GDM1 (cell line): ENCODE measurements at regions not wholly inside any gene's neighbourhood (a gene's known extent, or its start where the extent isn't known, plus 50 kb on each side); places are given as distances from the start of the nearest gene placed in this dataset.
A peak's percentile ranks its signal among the peaks of the same experiment; 100 is the strongest.

Source experiments
- DNase-seq: peaks from one replicate; lab custom pipeline; 2025; lab: John Stamatoyannopoulos, UW

GRCh38 chr13:109669956-109670355, 116.4 kb downstream of the IRS2 start:
- DNase-seq, result no peak

- no peak for DNase-seq
Observed at GRCh38 chr13:109669234-109669612, 117.2 kb downstream of the IRS2 start.

DNA sequence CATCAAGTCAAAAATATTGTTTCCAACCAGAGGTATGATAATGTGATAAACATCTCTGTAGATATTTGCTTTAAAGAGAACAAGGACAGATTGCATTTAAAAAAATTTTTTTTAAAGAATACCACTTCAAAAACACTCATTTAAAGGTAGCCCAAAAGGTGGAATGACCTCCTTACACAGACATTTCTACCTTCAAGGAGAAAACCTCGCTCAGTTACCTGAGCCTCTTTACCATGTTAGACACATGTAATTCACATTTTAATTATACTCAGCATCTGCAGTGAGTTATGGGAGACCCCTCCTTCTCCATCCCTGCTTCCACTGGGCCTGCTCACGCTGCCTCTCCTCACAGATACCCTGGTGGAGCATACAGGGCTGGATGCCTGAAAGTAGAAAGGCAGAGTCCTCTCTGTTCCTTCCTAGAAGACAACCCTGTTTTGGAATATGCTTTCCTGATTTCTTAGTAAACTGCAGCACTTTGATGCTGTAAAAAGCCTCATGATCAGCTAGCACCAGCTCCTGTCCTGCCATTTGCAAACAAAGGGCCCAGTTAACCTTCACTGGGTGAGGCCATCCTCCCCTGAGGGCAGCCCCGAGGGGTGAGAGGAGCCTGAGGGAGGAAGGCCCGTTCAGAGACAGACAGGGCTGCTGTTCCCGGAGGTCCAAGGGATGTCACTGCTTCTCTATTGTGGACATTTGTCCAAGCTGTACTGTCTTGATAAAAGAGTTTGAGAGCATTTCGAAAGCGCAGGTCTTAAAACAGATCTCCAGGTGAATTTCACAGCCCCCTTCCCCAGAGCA, 117.8 kb downstream of the IRS2 start:
- no peak for DNase-seq

DNA sequence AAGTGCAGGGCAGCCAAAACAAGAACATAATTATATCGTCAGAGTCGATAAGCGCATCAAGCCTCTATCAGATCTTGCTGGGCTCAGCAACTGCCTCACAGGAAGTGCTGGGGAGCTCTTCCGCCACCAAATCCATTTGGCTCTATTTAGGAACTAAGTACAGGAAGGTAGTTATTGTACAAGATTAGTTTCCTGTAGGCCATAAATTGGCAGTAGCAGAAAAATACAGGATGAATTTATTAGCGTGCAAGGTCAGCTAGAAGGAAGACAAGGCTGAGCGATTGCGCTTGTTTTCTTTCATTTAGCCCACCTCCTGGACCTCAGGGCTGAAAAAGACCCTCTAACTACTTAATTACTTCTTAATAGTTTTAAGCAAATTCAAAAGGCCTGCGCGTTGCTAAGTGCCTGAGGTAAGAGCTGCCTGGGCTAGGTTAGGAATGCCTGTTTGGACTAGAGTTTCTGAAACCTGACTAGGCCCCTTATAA, 118.5 kb downstream of the IRS2 start:
- DNase-seq, result no peak

DNA sequence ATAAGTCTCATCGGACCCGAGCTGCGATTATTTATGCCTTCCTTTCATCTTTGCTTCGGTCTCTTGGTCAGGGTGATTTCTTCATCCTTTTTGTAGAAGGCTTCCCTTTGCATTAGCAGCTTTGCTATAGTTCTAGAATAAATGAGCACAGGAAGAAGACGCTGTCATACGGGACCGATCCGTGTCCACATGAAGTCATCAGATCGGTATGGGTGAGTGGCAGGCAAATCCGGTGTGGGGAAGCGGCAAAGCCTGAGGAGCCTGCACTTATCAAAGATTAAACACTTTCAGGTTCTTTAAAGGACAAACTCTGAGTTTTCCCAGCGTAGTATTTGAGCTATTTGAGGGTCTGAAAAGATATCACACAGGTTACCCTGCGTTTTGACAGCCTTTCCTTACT, 119.3 kb downstream of the IRS2 start:
- DNase-seq, result peak; percentile 13

DNA sequence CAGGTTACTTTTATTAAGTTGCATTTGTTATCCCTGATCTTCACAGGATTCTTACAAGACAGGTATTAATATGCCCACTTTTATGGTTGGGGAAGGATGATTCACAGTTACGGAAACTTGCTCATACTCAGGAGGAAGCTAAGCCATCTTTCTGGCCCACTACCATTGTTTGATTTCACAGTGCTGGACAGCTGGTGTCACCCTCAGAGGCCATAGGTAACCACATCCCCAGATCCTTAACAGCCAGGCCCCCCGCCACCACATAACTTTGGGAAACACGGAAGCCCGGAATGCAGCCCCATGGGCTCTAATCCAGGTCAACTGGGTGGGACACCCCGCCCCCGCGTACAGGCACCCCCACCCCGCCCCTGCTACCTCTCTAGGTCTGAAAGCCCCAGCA, 119.7 kb downstream of the IRS2 start:
- DNase-seq, result no peak

- DNase-seq, result no peak
Observed at GRCh38 chr13:109665781-109666249, 120.6 kb downstream of the IRS2 start.

GRCh38 chr13:109665240-109665639, 121.1 kb downstream of the IRS2 start:
- no peak for DNase-seq

DNA sequence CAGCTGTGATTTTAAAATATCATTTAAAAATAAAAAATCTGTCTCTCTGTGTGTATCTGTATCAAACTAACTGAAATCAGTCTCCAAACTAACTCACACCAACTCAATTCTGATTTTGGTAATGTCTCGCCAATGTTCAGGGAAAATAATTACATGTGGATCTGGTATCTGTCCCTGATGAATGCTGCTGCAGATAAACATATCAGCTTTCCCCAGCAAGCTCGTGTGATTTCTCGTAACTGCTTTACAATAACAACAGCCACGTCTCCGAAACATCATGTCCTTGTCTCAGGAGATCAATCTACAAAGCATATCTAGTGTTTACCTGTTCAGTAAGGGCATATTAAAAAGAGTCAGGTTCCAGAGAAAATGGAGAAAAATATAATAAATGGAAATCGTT, 129.0 kb downstream of the IRS2 start:
- no peak for DNase-seq

- DNase-seq, result no peak
Observed at GRCh38 chr13:109656206-109656605, 130.2 kb downstream of the IRS2 start.

GRCh38 chr13:109655611-109656010, 130.8 kb downstream of the IRS2 start:
- no peak for DNase-seq

DNA sequence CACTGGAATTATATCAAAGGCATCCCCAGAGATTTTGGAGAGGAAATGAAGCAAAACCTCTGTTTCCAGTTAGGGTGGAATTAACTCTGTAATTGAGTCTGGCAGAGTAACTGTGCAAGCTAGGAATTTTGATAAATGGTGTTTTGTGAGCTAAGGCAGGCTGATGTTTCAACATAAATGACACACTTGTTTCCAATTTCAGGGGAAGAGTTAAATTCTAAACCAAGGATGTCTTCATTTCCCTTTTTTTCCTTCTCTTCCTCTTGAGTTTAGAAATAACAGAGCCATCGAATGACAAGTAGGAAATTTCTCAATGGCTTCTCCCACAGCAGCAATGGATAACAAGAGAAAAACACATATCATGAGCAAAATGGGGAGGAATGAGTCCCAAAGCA, 131.2 kb downstream of the IRS2 start:
- no peak for DNase-seq

GRCh38 chr13:109654341-109655205, 131.8 kb downstream of the IRS2 start:
- DNase-seq, result peak; percentile 62

GRCh38 chr13:109652531-109652930, 133.9 kb downstream of the IRS2 start:
- no peak for DNase-seq

DNA sequence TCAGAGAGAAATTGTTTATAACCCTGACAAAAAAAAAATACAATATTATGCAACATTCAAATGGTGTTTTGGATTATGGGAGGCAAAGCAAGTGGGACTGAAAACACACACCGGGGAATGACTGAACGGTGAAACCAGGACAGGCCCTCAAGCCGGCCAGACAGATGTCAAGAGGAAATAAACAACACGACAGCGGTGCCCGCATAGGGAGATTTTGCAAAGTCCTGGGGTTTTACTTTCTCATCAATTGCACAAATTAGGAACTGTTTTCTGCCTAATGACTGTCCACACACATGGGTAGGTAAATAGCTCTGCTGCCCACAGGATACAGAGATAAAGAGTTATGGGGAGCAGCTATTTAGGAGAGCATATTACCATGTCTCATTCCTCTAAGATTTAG, 134.5 kb downstream of the IRS2 start:
- DNase-seq, result no peak

- no peak for DNase-seq
Observed at GRCh38 chr13:109651311-109651710, 135.1 kb downstream of the IRS2 start.

DNA sequence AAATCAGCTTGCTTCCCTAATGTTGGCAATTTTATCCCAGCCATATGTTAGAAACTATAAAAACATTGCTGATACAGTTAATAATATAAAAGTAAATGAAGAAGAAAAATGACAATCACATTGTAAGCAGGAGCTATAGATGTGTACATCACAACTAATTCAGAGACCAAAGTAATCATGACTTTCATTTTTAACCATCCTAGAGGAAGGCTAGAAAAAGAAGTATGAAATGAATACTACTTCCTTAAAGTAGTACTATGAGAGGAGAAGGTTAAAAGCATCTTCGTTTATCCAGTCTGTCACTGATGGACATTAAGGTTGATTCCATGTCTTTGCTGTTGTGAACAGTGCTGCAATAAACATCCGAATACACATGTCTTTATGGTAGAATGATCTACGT, 135.5 kb downstream of the IRS2 start:
- no peak for DNase-seq

- no peak for DNase-seq
Observed at GRCh38 chr13:109649713-109650112, 136.7 kb downstream of the IRS2 start.

- DNase-seq, result no peak
Observed at GRCh38 chr13:109647699-109648098, 138.7 kb downstream of the IRS2 start.

GRCh38 chr13:109647053-109647452, 139.3 kb downstream of the IRS2 start:
- no peak for DNase-seq

GRCh38 chr13:109646423-109646822, 140.0 kb downstream of the IRS2 start:
- no peak for DNase-seq

GRCh38 chr13:109645831-109646230, 140.6 kb downstream of the IRS2 start:
- no peak for DNase-seq

- no peak for DNase-seq
Observed at GRCh38 chr13:109644956-109645355, 141.4 kb downstream of the IRS2 start.
